ENCODE measurements at regions not wholly inside any gene's neighbourhood (a gene's known extent, or its start where the extent isn't known, plus 50 kb on each side); places are given as distances from the start of the nearest gene placed in this dataset.

DNA sequence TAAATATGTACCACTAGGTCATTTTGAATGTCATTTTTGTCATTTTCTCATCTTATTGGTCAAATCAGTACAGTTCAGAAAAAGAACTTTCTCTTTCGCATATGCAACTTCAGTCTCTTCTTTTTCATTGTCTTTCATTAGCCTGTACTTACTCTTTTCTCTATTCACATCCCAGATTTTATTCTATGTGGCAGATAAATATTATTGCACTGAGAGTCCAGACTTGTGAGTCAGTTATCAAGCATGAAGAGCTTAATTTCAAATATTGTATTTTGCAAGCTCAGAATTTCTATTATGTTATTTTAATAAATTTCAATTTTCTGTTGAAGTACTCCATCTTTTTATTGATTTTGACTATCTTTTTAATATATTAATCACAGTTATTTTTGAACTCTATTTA is 105.2 kb upstream of the PALMD start:
- TF ChIP-seq, protein P1, sequence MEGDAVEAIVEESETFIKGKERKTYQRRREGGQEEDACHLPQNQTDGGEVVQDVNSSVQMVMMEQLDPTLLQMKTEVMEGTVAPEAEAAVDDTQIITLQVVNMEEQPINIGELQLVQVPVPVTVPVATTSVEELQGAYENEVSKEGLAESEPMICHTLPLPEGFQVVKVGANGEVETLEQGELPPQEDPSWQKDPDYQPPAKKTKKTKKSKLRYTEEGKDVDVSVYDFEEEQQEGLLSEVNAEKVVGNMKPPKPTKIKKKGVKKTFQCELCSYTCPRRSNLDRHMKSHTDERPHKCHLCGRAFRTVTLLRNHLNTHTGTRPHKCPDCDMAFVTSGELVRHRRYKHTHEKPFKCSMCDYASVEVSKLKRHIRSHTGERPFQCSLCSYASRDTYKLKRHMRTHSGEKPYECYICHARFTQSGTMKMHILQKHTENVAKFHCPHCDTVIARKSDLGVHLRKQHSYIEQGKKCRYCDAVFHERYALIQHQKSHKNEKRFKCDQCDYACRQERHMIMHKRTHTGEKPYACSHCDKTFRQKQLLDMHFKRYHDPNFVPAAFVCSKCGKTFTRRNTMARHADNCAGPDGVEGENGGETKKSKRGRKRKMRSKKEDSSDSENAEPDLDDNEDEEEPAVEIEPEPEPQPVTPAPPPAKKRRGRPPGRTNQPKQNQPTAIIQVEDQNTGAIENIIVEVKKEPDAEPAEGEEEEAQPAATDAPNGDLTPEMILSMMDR (IDR thresholded peaks at IDR 0.05): no peak
- TF ChIP-seq EP300 (IDR thresholded peaks at IDR 0.05): no peak

All from suprapubic skin (tissue), 3 donors.